Spinal cord (tissue), 9 donors: ENCODE measurements at regions not wholly inside any gene's neighbourhood (a gene's known extent, or its start where the extent isn't known, plus 50 kb on each side); places are given as distances from the start of the nearest gene placed in this dataset.
"Not testable (repeated sequence)": the region's sequence is repeated elsewhere in the genome, so short reads cannot be mapped to it uniquely, and the experiment has no call there.

Source experiments
- DNase-seq, 6 donors: peaks; one replicate each; pipeline versions ENCODE4 v3.0.0 to v3.0.0-alpha.2; 2013 to 2015; ENCODE audit warnings: low spot score in 6 of 6, low read depth in 4 of 6
- H3K27ac ChIP-seq: one replicate; pipeline ENCODE4 v1.5.1; 2013; ENCODE audit warnings: low read depth, low read length, control low read depth
- H3K27me3 ChIP-seq: one replicate; pipeline ENCODE4 v1.6.1; 2013; ENCODE audit warnings: low read length; ENCODE audit not compliant: control insufficient read depth, insufficient read depth
- H3K36me3 ChIP-seq: one replicate; pipeline ENCODE4 v1.6.1; 2013; ENCODE audit warnings: low read length; ENCODE audit not compliant: control insufficient read depth, insufficient read depth
- H3K4me1 ChIP-seq: one replicate; pipeline ENCODE4 v1.6.1; 2013; ENCODE audit warnings: low read length; ENCODE audit not compliant: control insufficient read depth, insufficient read depth
- H3K4me3 ChIP-seq: one replicate; pipeline ENCODE4 v1.5.1; 2013; ENCODE audit warnings: low read depth, low read length, control low read depth
- H3K9me3 ChIP-seq: one replicate; pipeline ENCODE4 v1.6.1; 2013; ENCODE audit warnings: low read length; ENCODE audit not compliant: control insufficient read depth, insufficient read depth
- WGBS: methylation state at CpG from one replicate; pipeline ENCODE4 v1.1.5; 2013; ENCODE audit warnings: missing lambda C conversion rate; ENCODE audit not compliant: insufficient coverage; 5-methylcytosine and 5-hydroxymethylcytosine counted together
- donor health status: healthy.

DNA sequence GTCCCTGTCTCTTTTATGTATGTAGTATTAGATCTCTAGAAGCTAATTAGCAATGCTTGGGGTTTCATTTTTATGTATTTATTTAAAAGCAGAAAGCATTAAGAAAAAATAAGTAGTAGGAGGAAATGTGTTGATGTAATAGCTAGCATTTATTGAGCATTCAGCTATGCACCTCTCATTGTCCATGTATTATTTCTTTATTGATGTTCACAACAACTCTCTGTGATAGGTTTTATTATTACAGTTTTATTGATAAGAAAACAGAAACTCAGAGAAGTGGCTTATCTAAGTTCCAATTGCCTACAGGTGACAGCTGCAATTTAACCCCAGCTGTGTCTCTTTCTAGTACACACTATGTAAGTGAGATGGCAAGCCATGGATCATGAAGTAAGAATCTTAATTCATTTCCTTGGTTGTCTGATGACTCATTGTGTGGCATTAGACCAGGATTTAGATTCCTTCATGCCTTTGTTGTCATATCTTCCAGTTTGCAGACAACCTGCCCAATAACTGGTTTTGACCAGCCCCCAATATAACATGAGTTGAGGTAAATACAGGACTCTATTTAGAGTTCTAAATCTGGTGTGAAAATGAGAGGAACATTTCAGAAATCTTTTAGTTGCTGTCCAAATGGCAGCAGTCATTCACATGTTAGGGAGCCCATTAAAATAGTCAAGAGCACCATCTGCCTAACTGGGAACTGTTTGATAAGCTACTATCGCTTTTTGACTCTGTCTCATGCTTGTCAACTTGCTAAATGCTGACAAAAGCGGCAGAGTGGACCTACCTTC is 170.8 kb upstream of the PHACTR1 start:
- DNase-seq: peak in 1 of 6 donors; percentile 54
- no peaks in the 10 kb centered on the region for H3K4me1 ChIP-seq

DNA sequence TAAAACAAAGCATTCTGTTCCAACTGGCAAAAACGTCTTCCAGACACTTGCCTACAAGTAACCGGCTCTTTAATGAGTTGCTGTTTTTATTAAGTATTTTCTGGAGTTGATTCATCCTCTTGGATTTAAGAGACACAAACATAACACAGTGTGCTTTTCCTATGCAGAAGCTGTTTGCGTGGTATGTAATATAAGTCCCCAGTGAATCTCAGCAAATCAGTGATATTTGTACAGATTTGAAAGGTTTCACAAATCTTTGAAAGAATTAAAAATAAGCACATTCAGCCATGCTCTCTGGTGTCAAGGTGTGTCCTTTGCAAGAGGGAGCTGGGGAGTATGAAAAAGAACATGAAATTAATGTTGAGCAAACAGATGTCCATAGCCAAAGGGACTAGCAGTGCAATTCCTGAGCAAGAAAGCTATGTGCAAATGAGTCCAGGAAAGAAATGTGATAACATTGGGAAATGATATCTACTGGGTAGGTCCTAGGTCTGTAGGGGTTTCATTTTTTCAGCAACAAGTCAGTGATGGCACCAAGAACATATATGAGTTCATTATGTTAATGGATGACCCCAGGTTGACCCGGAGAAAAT is 170.1 kb upstream of the PHACTR1 start:
- Histone ChIP-seq H3K36me3 (no peaks in the 10 kb centered on the region), H3K4me1 (no peaks in the 10 kb centered on the region), H3K27ac (no peak overlapping the region), H3K9me3 (no peaks in the 10 kb centered on the region), H3K27me3 (no peaks in the 10 kb centered on the region), H3K4me3 (no peak overlapping the region)
- WGBS: no CpG with 5 or more reads among the region's 4 CpGs
- no peak for DNase-seq

More for the DNA sequence above, 170.8 kb upstream of the PHACTR1 start:
- H3K36me3 ChIP-seq: no peaks in the 10 kb centered on the region
- H3K27ac ChIP-seq: no peak overlapping the region
- no peak overlapping the region for H3K4me3 ChIP-seq
- no peaks in the 10 kb centered on the region for H3K27me3 ChIP-seq
- no peaks in the 10 kb centered on the region for H3K9me3 ChIP-seq
- WGBS: 71% methylated on average over 1 of the region's 2 CpGs

DNA sequence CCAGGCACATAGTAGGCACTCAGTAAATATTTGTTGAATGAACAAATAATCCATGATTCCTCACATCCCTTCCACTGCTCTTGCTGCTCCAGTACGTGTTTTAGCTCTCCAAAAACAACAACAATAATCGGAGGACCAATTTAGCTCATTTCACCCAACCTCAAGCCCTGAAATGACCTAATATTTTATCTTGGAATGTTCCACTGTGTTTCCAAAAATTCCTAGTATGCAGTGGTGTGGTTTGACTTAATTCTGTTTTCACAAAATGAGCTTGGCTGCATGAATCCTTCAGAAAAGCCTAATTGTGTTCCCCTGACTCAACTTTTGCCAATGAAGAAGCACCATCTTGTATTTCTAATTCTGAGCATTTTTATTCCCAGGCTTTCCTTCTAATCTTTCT is 168.0 kb upstream of the PHACTR1 start:
- DNase-seq: no peak
- no peaks in the 10 kb centered on the region for H3K27me3 ChIP-seq
- no CpG with 5 or more reads among the region's 2 CpGs for WGBS
- H3K36me3 ChIP-seq: no peaks in the 10 kb centered on the region
- no peaks in the 10 kb centered on the region for H3K9me3 ChIP-seq
- H3K4me1 ChIP-seq: no peaks in the 10 kb centered on the region
- H3K4me3 ChIP-seq: no peak overlapping the region
- H3K27ac ChIP-seq: no peak overlapping the region

DNA sequence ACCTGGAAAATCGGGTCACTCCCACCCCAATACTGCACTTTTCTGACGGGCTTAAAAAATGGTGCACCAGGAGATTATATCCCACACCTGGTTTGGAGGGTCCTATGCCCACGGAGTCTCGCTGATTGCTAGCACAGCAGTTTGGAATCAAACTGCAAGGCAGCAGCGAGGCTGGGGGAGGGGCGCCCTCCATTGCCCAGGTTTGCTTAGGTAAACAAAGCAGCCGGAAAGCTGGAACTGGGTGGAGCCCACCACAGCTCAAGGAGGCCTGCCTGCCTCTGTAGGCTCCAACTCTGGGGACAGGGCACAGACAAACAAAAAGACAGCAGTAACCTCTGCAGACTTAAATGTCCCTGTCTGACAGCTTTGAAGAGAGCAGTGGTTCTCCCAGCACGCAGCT is 167.1 kb upstream of the PHACTR1 start:
- H3K27ac ChIP-seq, DNase-seq, H3K9me3 ChIP-seq, H3K27me3 ChIP-seq, H3K4me3 ChIP-seq, H3K4me1 ChIP-seq, H3K36me3 ChIP-seq: not testable (repeated sequence)
- 100% methylated on average over 4 of the region's 8 CpGs for WGBS

DNA sequence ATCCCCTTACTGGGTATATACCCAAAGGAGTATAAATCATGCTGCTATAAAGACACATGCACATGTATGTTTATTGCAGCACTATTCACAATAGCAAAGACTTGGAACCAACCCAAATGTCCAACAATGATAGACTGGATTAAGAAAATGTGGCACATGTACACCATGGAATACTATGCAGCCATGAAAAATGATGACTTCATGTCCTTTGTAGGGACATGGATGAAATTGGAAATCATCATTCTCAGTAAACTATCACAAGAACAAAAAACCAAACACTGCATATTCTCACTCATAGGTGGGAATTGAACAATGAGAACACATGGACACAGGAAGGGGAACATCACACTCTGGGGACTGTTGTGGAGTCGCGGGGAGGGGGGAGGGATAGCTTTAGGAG is 161.7 kb upstream of the PHACTR1 start:
- H3K4me3 ChIP-seq, DNase-seq, H3K9me3 ChIP-seq, H3K27me3 ChIP-seq, H3K27ac ChIP-seq, H3K36me3 ChIP-seq, H3K4me1 ChIP-seq: not testable (repeated sequence)
- no CpG with 5 or more reads among the region's 2 CpGs for WGBS

DNA sequence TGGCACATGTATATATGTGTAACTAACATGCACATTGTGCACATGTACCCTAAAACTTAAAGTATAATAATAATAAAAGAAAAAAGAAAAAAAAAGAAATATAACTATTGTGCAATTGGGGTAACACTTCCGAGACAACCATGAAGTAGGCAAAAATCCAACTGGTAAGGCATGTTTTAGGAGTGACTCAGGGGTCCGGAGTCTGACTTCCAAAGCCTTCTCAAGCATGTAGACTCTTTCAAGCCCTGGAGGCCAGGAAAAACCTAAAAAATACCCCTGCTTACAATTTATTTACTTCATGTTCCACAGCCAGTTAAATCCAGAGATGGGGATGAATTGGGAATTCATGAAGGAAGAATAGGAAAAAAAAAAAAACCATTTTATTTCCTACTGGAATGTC is 161.3 kb upstream of the PHACTR1 start:
- Histone ChIP-seq H3K4me3 (no peak overlapping the region), H3K27me3 (no peaks in the 10 kb centered on the region), H3K36me3 (no peaks in the 10 kb centered on the region), H3K4me1 (no peaks in the 10 kb centered on the region), H3K9me3 (no peaks in the 10 kb centered on the region), H3K27ac (no peak overlapping the region)
- WGBS: 93% methylated on average over 2 of the region's 2 CpGs
- DNase-seq: no peak

DNA sequence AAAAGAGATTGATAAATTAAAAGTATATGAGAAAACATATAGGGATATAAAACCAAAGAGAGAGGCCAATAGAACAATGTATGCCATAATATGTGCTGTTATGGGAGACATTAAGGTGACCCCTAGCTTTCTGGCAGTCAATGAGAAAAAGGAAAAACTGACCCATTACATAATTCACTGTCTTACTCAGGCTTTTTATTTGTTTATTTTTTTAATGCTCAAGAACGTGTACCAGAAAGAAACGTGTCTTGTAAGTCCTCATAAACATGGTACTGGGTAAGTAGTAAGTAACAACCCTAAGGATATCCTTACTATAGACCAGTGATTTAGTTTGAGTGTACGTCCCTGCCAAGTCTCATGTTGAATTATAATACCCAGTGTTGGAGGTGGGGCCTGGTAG is 160.8 kb upstream of the PHACTR1 start:
- no peak overlapping the region for H3K4me3 ChIP-seq
- H3K27ac ChIP-seq: no peak overlapping the region
- H3K4me1 ChIP-seq: no peaks in the 10 kb centered on the region
- no CpG with 5 or more reads among the region's 3 CpGs for WGBS
- no peaks in the 10 kb centered on the region for H3K36me3 ChIP-seq
- no peak for DNase-seq
- no peaks in the 10 kb centered on the region for H3K9me3 ChIP-seq
- H3K27me3 ChIP-seq: no peaks in the 10 kb centered on the region

DNA sequence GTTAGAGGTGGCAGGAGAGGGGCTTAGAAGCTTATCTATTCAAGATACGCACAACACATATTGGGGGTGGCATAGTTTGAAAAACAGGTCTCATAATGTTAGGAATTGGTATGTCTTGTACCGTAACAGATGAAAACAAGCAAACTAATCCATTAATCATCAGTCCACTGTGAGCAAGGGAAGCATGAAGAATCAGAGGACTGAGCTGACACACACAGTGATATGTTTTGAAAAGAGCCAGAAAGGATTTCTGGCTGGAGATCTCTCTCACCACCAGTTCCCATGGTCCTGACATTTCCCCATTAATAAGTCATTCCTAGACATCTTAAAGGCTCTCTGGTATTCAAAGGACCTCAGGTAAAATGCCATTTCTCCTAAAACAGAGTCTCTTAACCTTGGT is 158.8 kb upstream of the PHACTR1 start:
- Histone ChIP-seq H3K36me3 (no peaks in the 10 kb centered on the region), H3K27ac (no peak overlapping the region), H3K27me3 (no peaks in the 10 kb centered on the region), H3K4me1 (no peaks in the 10 kb centered on the region), H3K9me3 (no peaks in the 10 kb centered on the region), H3K4me3 (no peak overlapping the region)
- WGBS: no CpG with 5 or more reads among the region's 2 CpGs
- no peak for DNase-seq

DNA sequence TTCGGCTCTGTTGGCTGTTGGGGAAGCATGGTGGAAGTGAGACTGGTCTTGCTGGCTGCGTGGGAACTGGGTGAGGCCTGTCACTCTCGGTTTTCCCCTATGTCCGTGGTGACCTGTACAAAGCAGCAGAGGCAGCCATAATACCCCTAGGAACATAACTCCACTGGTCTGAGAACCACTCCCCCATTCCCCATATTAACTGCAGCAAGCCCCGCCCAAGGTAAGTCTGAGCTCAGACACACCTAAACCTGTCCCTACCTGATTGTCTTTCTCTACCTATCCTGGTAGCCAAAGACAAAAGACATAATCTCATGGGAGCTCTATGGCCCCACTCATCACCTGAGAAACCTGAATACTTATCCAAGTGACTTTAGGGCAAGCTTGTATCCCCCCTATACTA is 156.3 kb upstream of the PHACTR1 start:
- Histone ChIP-seq H3K4me1 (no peaks in the 10 kb centered on the region), H3K27ac (no peak overlapping the region), H3K9me3 (no peaks in the 10 kb centered on the region), H3K27me3 (no peaks in the 10 kb centered on the region), H3K36me3 (no peaks in the 10 kb centered on the region), H3K4me3 (no peak overlapping the region)
- 75% methylated on average over 4 of the region's 5 CpGs for WGBS
- DNase-seq: no peak

DNA sequence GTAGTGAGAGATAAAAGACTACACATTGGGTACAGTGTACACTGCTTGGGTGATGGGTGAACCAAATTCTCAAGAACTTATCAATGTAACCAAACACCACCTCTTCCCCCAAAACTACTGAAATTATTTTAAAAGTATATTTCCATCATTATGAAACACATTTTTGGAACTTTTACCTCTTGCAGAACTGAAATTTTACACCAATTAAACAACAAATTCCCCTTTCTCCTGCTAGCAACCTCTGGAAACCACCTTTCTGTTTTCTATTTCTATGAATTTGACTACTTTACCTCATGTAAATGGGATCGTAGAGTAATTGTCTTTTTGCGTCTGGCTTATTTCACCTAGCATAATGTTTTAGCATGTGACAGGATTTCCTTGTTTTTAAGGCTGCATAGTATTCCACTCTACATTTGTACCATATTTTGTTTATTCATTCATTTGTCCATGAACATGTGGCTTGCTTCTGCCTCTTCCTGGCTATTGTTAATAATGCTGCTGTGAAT is 149.9 kb upstream of the PHACTR1 start:
- no peaks in the 10 kb centered on the region for H3K9me3 ChIP-seq
- H3K4me3 ChIP-seq: no peak overlapping the region
- H3K27ac ChIP-seq: no peak overlapping the region
- H3K36me3 ChIP-seq: no peaks in the 10 kb centered on the region
- H3K27me3 ChIP-seq: no peaks in the 10 kb centered on the region
- no peak for DNase-seq
- WGBS: no CpG with 5 or more reads among the region's 2 CpGs
- no peaks in the 10 kb centered on the region for H3K4me1 ChIP-seq
